Right kidney (tissue), 1 donor: ENCODE measurements at regions not wholly inside any gene's neighbourhood (a gene's known extent, or its start where the extent isn't known, plus 50 kb on each side); places are given as distances from the start of the nearest gene placed in this dataset.
"Not testable (repeated sequence)": the region's sequence is repeated elsewhere in the genome, so short reads cannot be mapped to it uniquely, and the experiment has no call there.

ENCODE experiments used
- DNase-seq: peaks from one replicate; pipeline ENCODE4 v3.0.0-alpha.2; 2016

- no peak for DNase-seq
Observed at GRCh38 chr6:9155836-9156235, 720.5 kb upstream of the SLC35B3 start.

- no peak for DNase-seq
Observed at GRCh38 chr6:9143140-9143539, 707.8 kb upstream of the SLC35B3 start.

- DNase-seq = no peak
Observed at GRCh38 chr6:9140951-9141460, 705.7 kb upstream of the SLC35B3 start.

- DNase-seq = peak; percentile 4
Observed at GRCh38 chr6:9140172-9140571, 704.8 kb upstream of the SLC35B3 start.

- no peak for DNase-seq
Observed at GRCh38 chr6:9139746-9140145, 704.4 kb upstream of the SLC35B3 start.

- no peak for DNase-seq
Observed at GRCh38 chr6:9138936-9139335, 703.6 kb upstream of the SLC35B3 start.

- no peak for DNase-seq
Observed at GRCh38 chr6:9136141-9136822, 700.9 kb upstream of the SLC35B3 start.

- DNase-seq = peak; percentile 6
Observed at GRCh38 chr6:9131616-9132015, 696.3 kb upstream of the SLC35B3 start.

GRCh38 chr6:9131201-9131600, 695.9 kb upstream of the SLC35B3 start:
- no peak for DNase-seq

- DNase-seq = no peak
Observed at GRCh38 chr6:9128970-9129369, 693.6 kb upstream of the SLC35B3 start.

- DNase-seq = no peak
Observed at GRCh38 chr6:9126878-9127560, 691.7 kb upstream of the SLC35B3 start.

- not testable (repeated sequence) for DNase-seq
Observed at GRCh38 chr6:9126034-9126433, 690.7 kb upstream of the SLC35B3 start.

GRCh38 chr6:9121549-9121948, 686.2 kb upstream of the SLC35B3 start:
- DNase-seq = no peak

GRCh38 chr6:9116026-9116425, 680.7 kb upstream of the SLC35B3 start:
- DNase-seq = no peak

- no peak for DNase-seq
Observed at GRCh38 chr6:9112544-9112943, 677.2 kb upstream of the SLC35B3 start.

- no peak for DNase-seq
Observed at GRCh38 chr6:9103876-9104521, 668.7 kb upstream of the SLC35B3 start.

GRCh38 chr6:9101920-9102319, 666.6 kb upstream of the SLC35B3 start:
- no peak for DNase-seq

GRCh38 chr6:9100869-9101580, 665.7 kb upstream of the SLC35B3 start:
- no peak for DNase-seq

GRCh38 chr6:9095729-9096128, 660.4 kb upstream of the SLC35B3 start:
- DNase-seq = no peak

GRCh38 chr6:9095137-9095536, 659.8 kb upstream of the SLC35B3 start:
- DNase-seq = no peak

GRCh38 chr6:9089724-9090123, 654.4 kb upstream of the SLC35B3 start:
- no peak for DNase-seq

- no peak for DNase-seq
Observed at GRCh38 chr6:9087470-9087869, 652.1 kb upstream of the SLC35B3 start.

GRCh38 chr6:9086331-9086730, 651.0 kb upstream of the SLC35B3 start:
- no peak for DNase-seq
